GM18520 (cell line): ENCODE measurements at regions not wholly inside any gene's neighbourhood (a gene's known extent, or its start where the extent isn't known, plus 50 kb on each side); places are given as distances from the start of the nearest gene placed in this dataset.

Experiments
- ATAC-seq: cut with Tn5 transposase; IDR thresholded peaks from one replicate; pipeline ENCODE4 v1.9.1; 2021; ENCODE audit not compliant: unreplicated experiment

DNA sequence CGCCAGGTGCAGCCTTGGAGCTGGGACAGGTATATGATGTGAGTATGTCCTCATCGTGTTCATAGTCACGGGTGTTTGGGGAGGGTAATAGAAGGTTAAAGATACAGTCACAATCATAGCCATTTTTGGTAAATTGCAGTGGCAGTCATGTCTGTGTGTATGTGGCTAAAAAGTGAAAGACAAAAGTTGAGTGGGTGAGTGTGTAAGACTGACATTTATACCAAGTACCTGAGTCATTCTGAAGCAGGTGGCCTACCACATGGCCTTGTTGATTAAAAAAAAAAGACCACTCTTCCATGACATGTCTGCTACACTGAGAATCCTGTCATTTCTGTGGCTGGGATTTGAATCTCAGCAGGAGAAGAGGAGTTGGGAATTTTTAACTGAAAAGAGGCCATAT is 181.9 kb downstream of the SCP2D1 start:
- ATAC-seq, result no peak

DNA sequence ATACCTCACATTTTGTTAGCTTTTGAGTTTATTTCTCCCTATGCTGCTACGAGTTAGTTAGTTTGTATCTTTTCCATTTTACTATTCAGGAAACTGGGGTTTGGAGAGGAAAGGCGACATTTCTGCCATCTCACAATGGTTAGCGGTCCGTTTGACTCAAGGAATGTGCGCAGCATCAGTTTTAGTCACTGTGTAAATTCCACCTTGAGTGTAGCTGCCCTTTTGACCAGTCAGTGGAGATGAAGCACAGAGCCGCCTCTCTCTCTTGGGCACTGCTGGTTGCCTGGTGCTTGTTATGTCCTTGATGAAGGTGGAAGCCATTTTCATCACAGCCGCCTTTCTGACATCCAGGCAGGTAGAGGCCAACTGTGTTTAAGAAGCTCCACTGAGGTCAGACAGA is 185.5 kb downstream of the SCP2D1 start:
- ATAC-seq, result no peak

DNA sequence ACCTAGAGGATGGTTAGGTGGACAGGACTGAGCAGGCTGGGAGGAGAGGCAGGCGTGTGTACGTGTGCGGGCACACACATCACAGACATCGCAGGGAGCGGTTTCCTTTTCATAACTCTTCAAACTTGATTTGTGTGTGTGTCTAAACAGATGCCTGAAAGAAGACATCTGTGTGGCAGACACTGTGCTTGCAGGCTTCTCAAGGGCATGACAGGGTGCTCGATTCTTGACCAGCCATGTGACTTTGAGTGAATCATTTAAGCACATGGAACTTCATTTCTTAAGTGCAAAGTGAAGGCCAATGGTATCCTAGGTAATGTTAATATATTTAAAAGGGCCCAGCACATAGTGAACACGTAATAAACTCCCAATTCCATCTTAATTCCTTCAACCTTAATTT is 186.5 kb downstream of the SCP2D1 start:
- ATAC-seq, result no peak

DNA sequence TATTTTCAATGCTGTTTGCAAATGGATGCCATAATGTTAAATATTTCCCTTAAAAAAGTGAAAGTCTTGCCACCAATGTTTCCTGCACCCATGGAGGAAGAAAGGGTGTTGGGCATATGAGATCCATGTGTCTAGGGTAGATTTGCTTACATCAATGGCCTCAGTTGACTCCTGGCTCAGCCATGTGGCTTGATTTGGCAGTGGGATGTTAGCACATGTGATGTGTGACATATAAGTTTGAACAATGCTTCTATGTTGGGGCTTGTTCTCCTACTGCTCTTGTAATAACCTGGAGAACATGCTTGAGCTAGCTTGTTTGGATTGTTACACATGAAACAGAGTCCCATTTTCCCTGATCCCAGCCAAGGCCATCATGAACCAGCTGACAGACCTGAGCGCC is 187.6 kb downstream of the SCP2D1 start:
- no peak for ATAC-seq

DNA sequence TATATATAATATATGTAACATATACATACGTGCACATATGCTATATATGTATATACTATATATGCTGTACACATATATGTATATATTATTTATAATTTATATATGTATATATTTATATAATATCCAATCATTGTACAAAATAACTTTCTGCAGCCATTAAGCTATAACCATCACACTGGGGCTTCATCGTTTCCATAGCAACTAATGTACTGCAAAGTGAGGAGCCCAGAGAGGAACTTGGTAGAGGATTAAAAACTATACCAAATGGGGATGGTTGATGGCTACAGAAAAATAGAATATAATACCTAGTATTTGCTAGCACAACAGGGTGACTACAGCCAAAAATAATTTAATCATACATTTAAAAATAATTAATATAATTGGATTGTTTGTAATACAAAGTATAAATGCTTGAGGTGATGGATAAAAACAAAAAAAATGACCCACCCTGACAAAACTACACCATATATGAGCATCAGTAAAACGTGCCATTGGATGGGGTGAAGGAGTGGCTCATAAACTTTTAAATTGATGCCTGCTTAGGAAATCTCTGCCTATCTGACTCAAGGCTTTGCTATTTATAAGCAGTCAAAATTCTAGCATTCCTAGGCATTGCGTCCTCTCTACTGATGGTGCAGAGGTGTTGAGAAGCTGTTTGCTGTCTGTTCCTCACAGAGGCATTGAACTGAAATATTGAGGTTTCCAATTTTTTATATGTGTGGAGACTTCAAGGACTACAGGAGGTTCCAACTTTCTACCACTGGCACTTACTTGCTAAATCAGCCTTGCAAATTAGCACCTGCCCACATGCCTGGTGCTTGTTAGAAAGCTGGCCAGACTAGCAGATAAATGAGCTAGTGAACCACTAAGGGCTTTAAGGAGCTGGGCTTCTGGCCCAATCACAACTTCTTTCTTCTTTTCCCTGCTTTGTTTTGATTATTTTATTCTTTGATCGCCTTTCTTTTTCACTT is 190.1 kb downstream of the SCP2D1 start:
- no peak for ATAC-seq

DNA sequence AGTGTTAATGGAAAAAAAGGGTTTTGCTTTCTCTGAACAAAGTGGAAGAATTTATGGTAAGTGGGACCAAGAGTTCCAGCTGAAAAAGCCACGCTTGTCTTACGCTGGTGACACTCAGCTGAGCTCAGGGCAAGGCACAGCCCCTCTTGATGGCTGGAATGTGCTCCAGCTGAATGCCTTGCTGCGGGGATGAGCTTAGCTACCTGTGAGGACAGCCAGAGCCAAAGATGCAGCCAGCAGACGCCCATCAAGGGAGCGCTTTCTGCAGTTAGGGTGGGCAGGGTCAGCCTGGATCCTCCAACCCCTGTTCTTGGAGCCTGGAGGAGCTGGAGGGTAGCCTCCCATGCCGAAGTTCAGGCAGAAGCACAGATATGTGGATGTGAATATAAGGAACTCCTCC is 191.4 kb downstream of the SCP2D1 start:
- ATAC-seq, result no peak

DNA sequence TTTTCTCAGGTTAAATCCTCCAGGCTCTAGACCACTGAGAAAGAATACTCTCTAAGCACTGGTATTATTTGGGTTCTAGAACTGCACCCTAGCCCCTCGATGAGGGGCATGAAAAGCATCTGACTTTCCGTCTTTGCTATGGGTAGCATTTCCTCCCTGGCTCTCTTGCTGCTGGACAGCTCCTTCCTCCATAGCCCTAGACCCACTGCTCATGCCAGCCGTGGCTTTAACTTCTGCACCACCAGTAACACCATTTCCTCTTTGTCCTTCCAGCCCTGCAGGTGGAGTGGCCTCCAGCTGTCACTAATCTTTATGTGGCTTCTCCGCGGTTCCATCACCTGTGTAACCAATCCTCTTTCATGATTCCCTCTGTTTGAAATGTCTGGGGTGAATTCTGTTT is 194.9 kb downstream of the SCP2D1 start:
- no peak for ATAC-seq

DNA sequence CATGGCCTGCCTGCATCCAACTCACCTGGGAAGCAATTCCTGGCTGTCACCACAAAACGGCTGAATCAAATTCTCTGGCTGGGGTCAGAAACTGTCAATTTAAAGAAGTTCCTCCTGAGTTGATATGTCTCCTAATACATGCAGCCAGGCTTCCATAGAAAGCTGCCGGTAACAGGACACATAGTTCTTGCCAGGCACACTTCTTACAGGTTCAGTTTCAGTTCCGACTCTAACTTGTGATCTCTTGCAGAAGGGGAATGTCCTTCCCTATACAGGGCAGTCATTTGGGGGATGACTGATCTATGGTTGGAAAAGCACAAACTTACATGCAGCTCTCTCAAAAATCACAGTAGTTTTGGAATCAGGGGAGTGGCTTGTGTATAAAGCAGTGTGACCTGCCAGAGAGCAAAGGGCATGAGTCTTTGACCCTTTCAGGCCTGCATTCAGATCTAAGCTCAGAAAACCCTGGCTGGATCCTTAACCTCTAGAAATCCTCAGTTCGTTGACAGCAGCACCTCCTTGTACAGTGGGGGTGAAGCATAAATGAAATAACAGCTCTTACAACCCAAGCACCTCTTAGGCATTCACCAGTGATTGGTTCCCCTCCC is 195.6 kb downstream of the SCP2D1 start:
- ATAC-seq, result no peak

DNA sequence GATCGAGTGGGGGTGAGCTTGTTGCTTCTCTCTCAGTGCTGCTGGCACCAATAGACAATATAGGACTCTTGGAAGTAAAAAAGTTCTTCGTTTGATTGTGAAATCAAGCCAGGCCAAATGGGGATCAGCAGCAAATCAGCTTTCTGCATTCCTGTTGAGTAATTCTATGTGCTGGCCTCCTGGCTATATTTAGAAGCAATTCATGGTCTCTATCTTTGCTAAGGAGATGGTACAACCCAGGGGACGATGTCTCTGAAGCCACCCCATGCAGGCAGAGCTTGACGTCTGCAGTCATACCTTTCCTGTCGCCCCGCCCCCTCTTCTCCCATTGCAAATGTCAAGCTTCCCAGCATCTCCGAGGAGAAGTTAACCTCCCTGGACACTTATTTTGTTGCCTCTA is 199.1 kb downstream of the SCP2D1 start:
- no peak for ATAC-seq

DNA sequence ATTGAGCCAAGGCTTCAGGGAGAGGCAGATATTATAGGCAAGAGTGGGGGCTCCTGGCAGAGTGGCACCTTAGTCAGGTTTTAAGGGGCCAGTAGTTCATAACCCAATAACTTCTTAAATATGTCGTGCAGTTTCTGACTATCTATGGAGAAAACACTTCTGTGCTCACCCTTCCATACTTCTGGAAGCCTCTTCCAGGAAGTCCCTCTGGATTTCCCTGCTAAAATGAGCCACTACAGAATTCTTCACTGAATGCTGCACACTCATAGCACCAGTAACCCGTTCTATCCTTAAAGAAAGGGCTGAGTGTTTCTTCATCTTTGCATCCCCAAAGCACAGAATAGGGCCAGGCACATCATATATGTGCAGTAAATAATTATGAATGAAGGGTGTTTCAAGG is 198.5 kb upstream of the SLC24A3 start:
- ATAC-seq, result no peak

DNA sequence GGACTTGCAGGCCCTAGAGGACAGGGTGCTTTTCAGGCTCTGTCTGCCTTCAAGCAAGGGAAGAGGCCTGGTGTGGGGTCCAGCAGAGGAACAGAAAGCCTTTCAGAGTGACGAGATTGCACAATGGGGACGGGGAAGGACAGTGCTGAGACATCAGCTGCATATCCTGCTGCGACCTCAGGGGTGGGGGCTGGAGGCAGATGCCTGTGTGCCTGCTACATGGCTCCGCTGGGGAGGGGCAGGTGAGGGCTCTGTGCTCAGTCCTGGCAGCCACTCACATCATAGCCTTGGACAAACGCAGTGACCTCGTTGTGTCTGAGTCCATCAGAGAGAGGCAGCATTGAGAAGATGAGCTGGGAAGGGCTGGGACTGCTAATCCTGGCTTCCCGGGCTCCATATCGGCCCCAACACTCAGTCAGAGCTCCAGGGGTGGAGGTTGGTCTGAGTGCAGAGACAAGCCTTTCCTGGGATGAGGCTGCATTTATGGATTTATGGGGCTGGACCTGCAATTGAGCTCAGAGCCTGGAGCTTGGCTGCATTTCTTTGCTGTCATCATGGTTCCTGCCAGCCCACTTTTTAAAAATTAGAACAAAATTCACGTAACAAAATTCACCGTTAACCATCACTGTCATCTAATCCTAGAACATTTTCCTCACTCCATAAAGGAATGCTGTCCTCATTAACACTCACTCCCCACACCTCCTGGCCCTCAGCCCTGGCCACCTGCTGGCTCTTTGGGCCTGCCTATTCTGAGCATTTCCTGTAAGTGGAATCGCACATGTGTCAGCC is 196.9 kb upstream of the SLC24A3 start:
- ATAC-seq, result no peak

DNA sequence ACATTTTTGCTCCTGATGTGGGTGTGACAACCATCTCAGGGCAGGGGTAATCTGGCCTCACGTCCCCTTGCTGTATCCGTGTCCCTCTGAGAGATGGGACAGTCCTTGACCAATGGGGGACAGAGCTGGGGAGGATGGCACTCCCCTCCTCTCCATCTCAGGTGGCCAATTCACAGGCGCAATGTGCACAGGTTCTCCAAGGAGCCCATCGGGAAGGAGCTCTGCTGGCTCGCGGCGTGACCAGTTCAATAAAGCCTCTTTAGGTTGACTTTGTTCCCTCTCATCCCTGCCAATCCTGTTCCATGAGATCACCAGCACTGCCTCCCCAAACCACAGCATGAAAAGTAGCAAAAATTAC is 196.3 kb upstream of the SLC24A3 start:
- ATAC-seq, result no peak

DNA sequence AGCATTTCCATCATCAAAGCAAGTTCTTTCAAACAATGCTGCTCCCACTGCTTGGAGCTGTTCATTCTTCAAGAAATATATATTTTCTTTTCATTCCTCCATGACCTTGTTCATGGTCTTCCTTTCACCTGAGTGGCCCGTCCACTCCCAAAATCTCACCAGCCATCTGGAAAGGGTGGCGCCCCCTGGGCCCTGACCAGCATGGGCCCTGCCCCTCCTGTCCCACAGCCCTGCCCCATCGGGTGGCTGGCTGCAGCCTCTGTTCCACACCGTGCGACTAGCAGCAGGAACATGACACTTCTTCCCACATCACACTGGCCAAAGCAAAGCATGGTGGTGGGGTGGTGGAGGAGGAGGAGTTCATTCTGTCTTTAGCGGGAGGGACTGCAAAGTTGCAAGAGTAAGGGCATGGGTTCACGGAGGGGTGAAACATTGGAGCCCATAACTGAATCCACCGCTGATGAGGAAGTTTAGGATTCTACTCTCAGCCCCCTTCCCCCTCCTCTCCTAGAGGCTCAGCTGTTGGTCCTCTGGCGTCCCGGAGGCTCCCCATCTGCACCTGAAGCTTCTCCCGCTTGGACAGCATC is 195.2 kb upstream of the SLC24A3 start:
- ATAC-seq, result no peak

DNA sequence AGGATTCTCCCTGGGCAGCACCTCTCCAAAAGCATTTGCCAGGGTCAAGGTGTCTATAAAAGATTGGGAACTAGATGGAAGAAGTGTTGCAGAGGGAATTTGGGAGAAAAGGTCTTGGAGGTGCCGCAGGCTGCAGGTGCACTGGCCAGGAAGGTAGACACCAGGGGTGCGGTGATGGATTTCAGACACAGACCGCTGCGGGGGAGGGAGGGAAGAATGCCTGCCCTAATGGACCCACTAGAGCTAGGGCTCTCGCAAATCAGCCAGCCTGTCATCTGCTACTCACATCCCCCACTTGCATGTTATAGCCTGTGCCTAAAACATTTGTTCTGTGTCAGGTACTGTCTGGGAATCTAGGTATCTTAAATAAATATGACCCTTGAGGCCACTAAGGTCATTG is 193.6 kb upstream of the SLC24A3 start:
- ATAC-seq, result no peak

DNA sequence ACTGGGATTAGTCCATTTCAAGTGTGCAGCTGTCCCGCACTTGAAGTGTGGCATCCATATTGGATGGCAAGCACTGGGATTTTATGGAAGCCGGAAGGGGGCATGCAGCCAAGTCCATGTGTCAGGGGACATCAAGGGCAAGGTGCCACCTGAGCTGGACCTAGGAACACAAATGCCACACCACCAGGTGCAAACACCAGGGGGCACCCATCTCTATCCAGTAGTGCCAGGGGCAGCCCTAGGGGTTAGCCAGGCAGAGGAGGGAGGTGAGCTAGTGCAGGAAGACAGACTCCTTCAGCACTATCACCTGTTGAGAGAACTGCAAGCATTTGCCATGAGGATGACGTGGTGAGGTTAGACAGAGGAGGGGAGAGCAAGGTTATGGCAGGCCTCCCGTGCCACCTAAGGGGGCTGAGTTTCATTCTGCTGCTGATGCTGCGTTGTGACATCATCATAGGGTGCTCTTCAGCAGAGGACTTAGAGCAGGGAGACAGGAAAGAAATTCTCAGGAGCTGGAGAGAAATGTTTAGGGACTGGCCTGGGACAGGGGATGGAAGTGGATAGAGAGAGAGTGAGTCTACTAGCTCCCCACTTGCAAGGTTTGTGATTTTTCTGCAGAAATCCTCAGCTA is 192.6 kb upstream of the SLC24A3 start:
- ATAC-seq, result no peak

DNA sequence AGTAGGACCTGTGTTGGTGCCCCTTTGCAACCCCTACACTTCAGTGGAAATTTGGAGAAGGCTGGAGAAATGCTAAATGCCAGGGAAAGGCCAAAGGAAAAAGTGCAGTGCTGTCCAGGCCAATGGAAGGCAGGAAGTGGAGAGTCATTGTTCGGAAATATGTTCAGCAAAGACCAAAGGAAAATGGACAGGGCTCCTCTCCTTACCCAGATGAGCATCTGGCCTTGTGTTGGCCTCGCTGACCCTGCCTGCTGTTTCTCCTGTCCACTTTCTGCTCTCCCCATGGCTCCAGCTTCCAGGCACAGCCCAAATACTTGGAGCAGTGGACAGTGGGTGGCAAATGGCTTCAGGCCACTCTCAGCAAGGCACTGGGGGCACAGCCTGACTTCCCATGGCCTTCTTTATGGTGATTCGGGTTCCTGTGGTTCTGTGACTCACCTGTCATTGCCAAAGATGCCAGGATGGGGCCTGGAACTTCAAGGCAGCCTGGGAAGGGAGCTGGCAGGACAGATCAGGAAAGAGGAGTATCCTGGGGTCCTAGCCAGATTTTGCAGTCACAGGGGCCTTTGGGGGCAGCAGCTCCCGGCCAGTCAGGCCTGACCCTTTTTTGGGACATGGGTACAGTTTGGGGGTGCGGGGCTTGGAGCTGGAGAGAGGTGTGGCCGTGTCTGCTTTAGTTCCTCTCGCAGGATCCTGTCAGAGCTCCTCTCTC is 190.9 kb upstream of the SLC24A3 start:
- no peak for ATAC-seq

DNA sequence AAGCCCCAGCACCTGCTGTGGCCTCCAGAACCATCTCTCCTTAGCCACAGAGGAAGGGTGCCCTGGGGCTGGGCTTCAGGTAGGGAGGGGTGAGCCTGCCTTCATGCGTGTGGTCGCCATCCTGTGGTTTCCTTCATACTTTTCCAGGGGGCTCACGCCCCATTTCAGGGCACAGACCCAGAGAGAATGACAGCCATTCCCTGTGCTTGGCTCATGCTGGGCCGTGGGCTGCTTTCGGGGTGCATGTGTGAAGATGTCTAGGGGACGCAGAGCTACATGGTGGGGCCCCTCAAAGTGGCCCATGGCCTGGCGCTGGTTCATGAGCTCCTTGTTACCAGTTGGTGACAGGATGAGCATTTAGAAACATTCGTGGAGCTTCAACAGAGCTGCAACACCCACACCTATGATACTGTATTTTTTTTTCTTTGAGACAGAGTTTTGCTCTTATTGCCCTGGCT is 190.3 kb upstream of the SLC24A3 start:
- ATAC-seq, result no peak

DNA sequence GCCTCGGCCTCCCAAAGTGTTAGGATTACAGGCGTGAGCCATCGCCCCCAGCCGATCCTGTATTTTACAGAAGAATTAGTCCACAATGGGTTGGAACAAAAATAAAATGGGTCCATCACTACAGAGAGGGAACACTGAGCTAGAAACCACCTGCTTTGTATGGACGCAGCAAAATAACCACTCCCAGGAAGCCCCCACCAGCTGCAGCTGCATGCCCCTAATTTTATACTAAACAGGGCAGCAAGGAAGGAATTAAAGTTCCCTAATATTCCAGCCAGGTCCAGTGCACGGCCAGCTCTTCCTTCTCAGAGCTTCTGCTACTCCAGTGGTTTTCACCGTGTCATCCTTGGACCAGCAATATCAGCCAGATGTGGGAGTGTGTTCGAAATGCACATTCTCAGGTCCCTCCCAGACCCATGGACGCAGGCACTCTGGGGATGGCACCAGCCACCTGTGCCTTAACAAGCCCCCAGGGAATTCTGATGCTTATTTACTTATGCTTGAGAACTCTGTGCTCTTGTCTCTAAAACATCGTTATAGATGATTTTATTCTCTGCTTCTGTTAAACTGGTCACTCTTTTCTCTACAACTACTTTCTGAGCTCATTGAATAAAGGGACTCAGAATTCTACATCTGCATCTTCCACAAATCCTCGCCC is 189.5 kb upstream of the SLC24A3 start:
- ATAC-seq, result no peak

DNA sequence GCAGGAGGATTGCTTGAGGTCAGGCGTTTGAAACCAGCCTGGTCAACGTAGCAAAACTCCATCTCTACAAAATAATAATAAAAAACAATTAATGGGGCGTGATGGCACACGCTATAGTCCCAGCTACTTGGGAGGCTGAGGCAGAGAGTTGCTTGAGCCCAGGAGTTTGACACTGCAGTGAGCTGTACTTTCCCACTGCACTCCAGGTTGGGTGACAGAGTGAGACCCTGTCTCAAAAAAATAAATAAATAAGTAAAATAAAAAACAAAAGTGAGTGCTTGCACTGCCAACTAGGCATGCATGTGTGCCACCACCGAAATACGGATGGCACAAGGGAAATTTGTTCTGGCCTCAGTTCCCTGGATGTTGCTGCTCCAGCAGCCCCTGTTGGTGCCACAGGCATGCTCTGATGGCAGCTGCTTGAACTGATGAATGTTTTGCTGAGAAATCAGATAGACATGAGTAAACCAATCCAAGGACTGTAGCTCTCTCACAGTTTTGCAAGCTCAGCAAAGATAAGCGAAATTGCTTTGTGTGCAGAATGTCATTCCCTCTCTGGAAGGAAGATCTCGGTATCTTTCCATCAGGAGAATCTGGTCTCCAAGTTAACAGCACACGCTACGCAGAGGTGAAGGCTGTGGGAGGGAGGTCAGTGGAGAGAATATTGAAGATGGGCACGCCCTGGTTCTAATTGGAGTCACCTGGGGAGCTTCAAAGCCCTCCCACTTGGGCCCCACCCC is 188.0 kb upstream of the SLC24A3 start:
- no peak for ATAC-seq
